CD8-positive, alpha-beta memory T cell (primary cell): ENCODE measurements at regions not wholly inside any gene's neighbourhood (a gene's known extent, or its start where the extent isn't known, plus 50 kb on each side); places are given as distances from the start of the nearest gene placed in this dataset.

Experiments used
- CTCF ChIA-PET: fragments of 350-600 bp; sonication (Branson Sonifier 250); formaldehyde crosslinking; loops from one replicate; lab custom pipeline; 2021; ENCODE audit warnings: antibody characterized with exemption; lab: Charles Lee
- POLR2A ChIA-PET: fragments of 350-600 bp; sonication (Branson Sonifier 250); formaldehyde crosslinking; loops from one replicate; lab custom pipeline; 2021; ENCODE audit warnings: antibody characterized with exemption; lab: Charles Lee
- DNase-seq, 5 donors: peaks; one replicate each; pipeline versions ENCODE4 v3.0.0 to v3.0.0-alpha.2; 2020 to 2022; ENCODE audit warnings: mixed read lengths in 1 of 5
- H3K27ac ChIP-seq: one replicate; pipeline ENCODE4 v1.7.0; 2013; ENCODE audit warnings: low read depth, mild to moderate bottlenecking, low read length, moderate library complexity
- H3K27me3 ChIP-seq: 2 replicates; pipeline ENCODE4 v1.7.0; 2013; ENCODE audit warnings: low read length, mild to moderate bottlenecking; ENCODE audit not compliant: insufficient read depth, poor library complexity, severe bottlenecking
- H3K36me3 ChIP-seq: 2 replicates; pipeline ENCODE4 v1.7.0; 2013; ENCODE audit warnings: mild to moderate bottlenecking, low read length, moderate library complexity; ENCODE audit not compliant: insufficient read depth
- H3K4me1 ChIP-seq: 2 replicates; pipeline ENCODE4 v1.7.0; 2013; ENCODE audit warnings: mild to moderate bottlenecking, low read length, moderate library complexity; ENCODE audit not compliant: insufficient read depth
- H3K4me3 ChIP-seq: 2 replicates; pipeline ENCODE4 v1.7.0; 2013; ENCODE audit warnings: mild to moderate bottlenecking, low read length
- H3K9me3 ChIP-seq: 2 replicates; pipeline ENCODE4 v1.7.0; 2013; ENCODE audit warnings: mild to moderate bottlenecking, low read length
- H3K27ac Mint-ChIP-seq, 8 donors: one replicate each; pipeline ENCODE4 v1.8.0; 2020 to 2021; ENCODE audit warnings: mixed read lengths in 8 of 8, mild to moderate bottlenecking in 6 of 8, inconsistent platforms in 3 of 8, moderate library complexity in 3 of 8
- H3K27me3 Mint-ChIP-seq, 2 donors: one replicate each; pipeline ENCODE4 v1.8.0; 2020 to 2021; ENCODE audit warnings: mixed read lengths in 2 of 2, mild to moderate bottlenecking in 1 of 2, moderate library complexity in 1 of 2
- H3K36me3 Mint-ChIP-seq, 3 donors: one replicate each; pipeline ENCODE4 v1.8.0; 2020 to 2021; ENCODE audit warnings: mixed read lengths in 3 of 3, inconsistent platforms in 1 of 3, mild to moderate bottlenecking in 1 of 3
- H3K4me1 Mint-ChIP-seq, 3 donors: one replicate each; pipeline ENCODE4 v1.8.0; 2020 to 2021; ENCODE audit warnings: mixed read lengths in 3 of 3, inconsistent platforms in 1 of 3, mild to moderate bottlenecking in 1 of 3
- H3K4me3 Mint-ChIP-seq, 7 donors: one replicate each; pipeline ENCODE4 v1.8.0; 2020 to 2021; ENCODE audit warnings: mixed read lengths in 7 of 7, mild to moderate bottlenecking in 6 of 7, moderate library complexity in 4 of 7, inconsistent platforms in 2 of 7
- H3K9me3 Mint-ChIP-seq, 5 donors: one replicate each; pipeline ENCODE4 v1.8.0; 2020 to 2022; ENCODE audit warnings: mixed read lengths in 5 of 5, mild to moderate bottlenecking in 3 of 5, moderate library complexity in 2 of 5, inconsistent platforms in 1 of 5

- H3K27me3 Mint-ChIP-seq: no peaks in the 10 kb centered on the region
- no peaks in the 10 kb centered on the region for H3K4me1 ChIP-seq
- DNase-seq: no peak
- H3K27me3 ChIP-seq: no peaks in the 10 kb centered on the region
- peaks cover 2 to 10% (median 5%) of the 10 kb centered on the region in 5 donors for H3K9me3 Mint-ChIP-seq
- H3K27ac Mint-ChIP-seq: no peak overlapping the region
- H3K4me1 Mint-ChIP-seq: no peaks in the 10 kb centered on the region
- H3K9me3 ChIP-seq: no peaks in the 10 kb centered on the region
- no peaks in the 10 kb centered on the region for H3K36me3 Mint-ChIP-seq
- H3K4me3 ChIP-seq: no peak overlapping the region
- no peaks in the 10 kb centered on the region for H3K36me3 ChIP-seq
- H3K27ac ChIP-seq: no peak overlapping the region
- no peak overlapping the region for H3K4me3 Mint-ChIP-seq
- POLR2A ChIA-PET: no interaction called here
- CTCF ChIA-PET: no interaction called here
Measured at GRCh38 chr5:85843535-85843934, 774.2 kb upstream of the COX7C start.

- Mint-ChIP-seq H3K9me3 (peaks cover 2 to 16% (median 3%) of the 10 kb centered on the region in 5 donors), H3K27me3 (no peaks in the 10 kb centered on the region), H3K27ac (no peak overlapping the region), H3K4me3 (no peak overlapping the region), H3K36me3 (no peaks in the 10 kb centered on the region), H3K4me1 (no peaks in the 10 kb centered on the region)
- no peak for DNase-seq
- POLR2A ChIA-PET: no interaction called here
- Histone ChIP-seq H3K27ac (no peak overlapping the region), H3K36me3 (no peaks in the 10 kb centered on the region), H3K4me3 (no peak overlapping the region), H3K9me3 (no peaks in the 10 kb centered on the region), H3K4me1 (no peaks in the 10 kb centered on the region), H3K27me3 (no peaks in the 10 kb centered on the region)
- CTCF ChIA-PET: no interaction called here
Measured at GRCh38 chr5:85849411-85849810, 768.3 kb upstream of the COX7C start.

GRCh38 chr5:85865296-85865695 is 752.4 kb upstream of the COX7C start:
- Mint-ChIP-seq H3K36me3 (no peaks in the 10 kb centered on the region), H3K4me1 (no peaks in the 10 kb centered on the region), H3K27ac (no peak overlapping the region), H3K27me3 (no peaks in the 10 kb centered on the region), H3K4me3 (no peak overlapping the region), H3K9me3 (peaks cover 0 to 10% (median 2%) of the 10 kb centered on the region in 5 donors)
- no peak overlapping the region for H3K27ac ChIP-seq
- no peaks in the 10 kb centered on the region for H3K9me3 ChIP-seq
- DNase-seq: no peak
- no peaks in the 10 kb centered on the region for H3K4me1 ChIP-seq
- H3K36me3 ChIP-seq: no peaks in the 10 kb centered on the region
- H3K4me3 ChIP-seq: no peak overlapping the region
- ChIA-PET CTCF (no interaction called here), POLR2A (no interaction called here)
- H3K27me3 ChIP-seq: no peaks in the 10 kb centered on the region

GRCh38 chr5:85868070-85868469 is 749.7 kb upstream of the COX7C start:
- Mint-ChIP-seq H3K36me3 (no peaks in the 10 kb centered on the region), H3K27ac (no peak overlapping the region), H3K4me1 (no peaks in the 10 kb centered on the region)

GRCh38 chr5:85893996-85894395 is 723.7 kb upstream of the COX7C start:
- no peak overlapping the region for H3K4me3 Mint-ChIP-seq
- H3K36me3 ChIP-seq: no peaks in the 10 kb centered on the region
- H3K9me3 Mint-ChIP-seq: peaks cover 0 to 7% (median 5%) of the 10 kb centered on the region in 5 donors
- no peaks in the 10 kb centered on the region for H3K4me1 ChIP-seq
- H3K4me1 Mint-ChIP-seq: no peaks in the 10 kb centered on the region
- no peak overlapping the region for H3K4me3 ChIP-seq
- no peaks in the 10 kb centered on the region for H3K27me3 ChIP-seq
- no peak overlapping the region for H3K27ac ChIP-seq
- POLR2A ChIA-PET: no interaction called here
- CTCF ChIA-PET: no interaction called here
- H3K36me3 Mint-ChIP-seq: no peaks in the 10 kb centered on the region
- no peaks in the 10 kb centered on the region for H3K9me3 ChIP-seq
- no peak for DNase-seq
- H3K27ac Mint-ChIP-seq: no peak overlapping the region
- H3K27me3 Mint-ChIP-seq: no peaks in the 10 kb centered on the region

More at GRCh38 chr5:85868070-85868469, 749.7 kb upstream of the COX7C start:
- Mint-ChIP-seq H3K27me3 (no peaks in the 10 kb centered on the region), H3K9me3 (peaks cover 0 to 7% (median 2%) of the 10 kb centered on the region in 5 donors), H3K4me3 (no peak overlapping the region)
- POLR2A ChIA-PET: no interaction called here
- no peaks in the 10 kb centered on the region for H3K4me1 ChIP-seq
- no peaks in the 10 kb centered on the region for H3K27me3 ChIP-seq
- H3K27ac ChIP-seq: no peak overlapping the region
- no peak overlapping the region for H3K4me3 ChIP-seq
- CTCF ChIA-PET: no interaction called here
- no peaks in the 10 kb centered on the region for H3K9me3 ChIP-seq
- no peaks in the 10 kb centered on the region for H3K36me3 ChIP-seq
- DNase-seq: no peak

- no peak overlapping the region for H3K27ac Mint-ChIP-seq
- POLR2A ChIA-PET: no interaction called here
- DNase-seq: no peak
Measured at GRCh38 chr5:85896514-85896913, 721.2 kb upstream of the COX7C start.

GRCh38 chr5:85906460-85906859 is 711.3 kb upstream of the COX7C start:
- H3K9me3 Mint-ChIP-seq: peaks cover 5 to 11% (median 6%) of the 10 kb centered on the region in 5 donors
- H3K4me3 ChIP-seq: no peak overlapping the region
- H3K36me3 Mint-ChIP-seq: no peaks in the 10 kb centered on the region
- H3K27me3 Mint-ChIP-seq: no peaks in the 10 kb centered on the region
- H3K4me1 Mint-ChIP-seq: no peaks in the 10 kb centered on the region
- DNase-seq: no peak
- H3K4me3 Mint-ChIP-seq: no peak overlapping the region
- ChIA-PET CTCF (no interaction called here), POLR2A (no interaction called here)
- H3K27me3 ChIP-seq: no peaks in the 10 kb centered on the region
- no peak overlapping the region for H3K27ac Mint-ChIP-seq
- H3K4me1 ChIP-seq: no peaks in the 10 kb centered on the region
- H3K9me3 ChIP-seq: no peaks in the 10 kb centered on the region
- no peak overlapping the region for H3K27ac ChIP-seq
- H3K36me3 ChIP-seq: no peaks in the 10 kb centered on the region

More at GRCh38 chr5:85896514-85896913, 721.2 kb upstream of the COX7C start:
- Mint-ChIP-seq H3K27me3 (no peaks in the 10 kb centered on the region), H3K9me3 (peaks cover 1 to 13% (median 5%) of the 10 kb centered on the region in 5 donors), H3K4me1 (no peaks in the 10 kb centered on the region), H3K4me3 (no peak overlapping the region), H3K36me3 (no peaks in the 10 kb centered on the region)
- Histone ChIP-seq H3K36me3 (no peaks in the 10 kb centered on the region), H3K4me3 (no peak overlapping the region), H3K9me3 (no peaks in the 10 kb centered on the region), H3K27ac (no peak overlapping the region), H3K4me1 (no peaks in the 10 kb centered on the region), H3K27me3 (no peaks in the 10 kb centered on the region)
- CTCF ChIA-PET: no interaction called here

- Mint-ChIP-seq H3K9me3 (peaks cover 2 to 26% (median 6%) of the 10 kb centered on the region in 5 donors), H3K4me1 (no peaks in the 10 kb centered on the region), H3K36me3 (no peaks in the 10 kb centered on the region), H3K4me3 (no peak overlapping the region), H3K27me3 (no peaks in the 10 kb centered on the region), H3K27ac (no peak overlapping the region)
- Histone ChIP-seq H3K9me3 (no peaks in the 10 kb centered on the region), H3K36me3 (no peaks in the 10 kb centered on the region), H3K4me3 (no peak overlapping the region), H3K27me3 (no peaks in the 10 kb centered on the region), H3K27ac (no peak overlapping the region), H3K4me1 (no peaks in the 10 kb centered on the region)
- POLR2A ChIA-PET: no interaction called here
- DNase-seq: no peak
- CTCF ChIA-PET: no interaction called here
Measured at GRCh38 chr5:85910335-85910734, 707.4 kb upstream of the COX7C start.

GRCh38 chr5:85920984-85921383 is 696.8 kb upstream of the COX7C start:
- no peaks in the 10 kb centered on the region for H3K36me3 Mint-ChIP-seq
- Histone ChIP-seq H3K4me3 (no peak overlapping the region), H3K27me3 (no peaks in the 10 kb centered on the region), H3K36me3 (no peaks in the 10 kb centered on the region), H3K4me1 (no peaks in the 10 kb centered on the region), H3K9me3 (no peaks in the 10 kb centered on the region), H3K27ac (no peak overlapping the region)
- CTCF ChIA-PET: no interaction called here
- no peak overlapping the region for H3K4me3 Mint-ChIP-seq
- peaks cover 4 to 29% (median 11%) of the 10 kb centered on the region in 5 donors for H3K9me3 Mint-ChIP-seq
- no peak for DNase-seq
- H3K4me1 Mint-ChIP-seq: no peaks in the 10 kb centered on the region
- POLR2A ChIA-PET: no interaction called here
- H3K27ac Mint-ChIP-seq: no peak overlapping the region
- H3K27me3 Mint-ChIP-seq: peaks cover 0 to 3% of the 10 kb centered on the region in 2 donors
